ENCODE measurements at regions not wholly inside any gene's neighbourhood (a gene's known extent, or its start where the extent isn't known, plus 50 kb on each side); places are given as distances from the start of the nearest gene placed in this dataset.
"Not testable (repeated sequence)": the region's sequence is repeated elsewhere in the genome, so short reads cannot be mapped to it uniquely, and the experiment has no call there.

DNA sequence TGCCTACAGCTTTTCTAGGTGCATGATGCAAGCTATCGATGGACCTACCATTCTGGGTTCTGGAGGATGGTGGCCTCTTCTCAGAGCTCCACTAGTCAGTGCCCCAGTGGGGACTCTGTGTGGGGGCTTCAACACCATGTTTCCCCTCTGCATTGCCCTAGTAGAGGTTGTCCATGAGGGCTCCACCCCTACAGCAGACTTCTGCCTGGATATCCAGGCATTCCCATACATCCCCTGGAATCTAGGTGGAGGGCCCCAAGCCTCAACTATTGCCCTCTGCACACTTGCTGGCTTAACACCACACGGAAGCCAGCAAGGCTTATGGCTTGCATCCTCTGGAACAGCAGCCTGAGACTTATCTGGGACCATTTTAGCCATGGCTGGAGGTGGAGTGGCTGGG is 1299.9 kb upstream of the MIR17HG start:
- TF ChIP-seq, protein P1, sequence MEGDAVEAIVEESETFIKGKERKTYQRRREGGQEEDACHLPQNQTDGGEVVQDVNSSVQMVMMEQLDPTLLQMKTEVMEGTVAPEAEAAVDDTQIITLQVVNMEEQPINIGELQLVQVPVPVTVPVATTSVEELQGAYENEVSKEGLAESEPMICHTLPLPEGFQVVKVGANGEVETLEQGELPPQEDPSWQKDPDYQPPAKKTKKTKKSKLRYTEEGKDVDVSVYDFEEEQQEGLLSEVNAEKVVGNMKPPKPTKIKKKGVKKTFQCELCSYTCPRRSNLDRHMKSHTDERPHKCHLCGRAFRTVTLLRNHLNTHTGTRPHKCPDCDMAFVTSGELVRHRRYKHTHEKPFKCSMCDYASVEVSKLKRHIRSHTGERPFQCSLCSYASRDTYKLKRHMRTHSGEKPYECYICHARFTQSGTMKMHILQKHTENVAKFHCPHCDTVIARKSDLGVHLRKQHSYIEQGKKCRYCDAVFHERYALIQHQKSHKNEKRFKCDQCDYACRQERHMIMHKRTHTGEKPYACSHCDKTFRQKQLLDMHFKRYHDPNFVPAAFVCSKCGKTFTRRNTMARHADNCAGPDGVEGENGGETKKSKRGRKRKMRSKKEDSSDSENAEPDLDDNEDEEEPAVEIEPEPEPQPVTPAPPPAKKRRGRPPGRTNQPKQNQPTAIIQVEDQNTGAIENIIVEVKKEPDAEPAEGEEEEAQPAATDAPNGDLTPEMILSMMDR (IDR thresholded peaks at IDR 0.05; ENCODE audit: extremely low read depth, missing control alignments) = no peak
- DNase-seq (ENCODE audit: low spot score) = no peak

DNA sequence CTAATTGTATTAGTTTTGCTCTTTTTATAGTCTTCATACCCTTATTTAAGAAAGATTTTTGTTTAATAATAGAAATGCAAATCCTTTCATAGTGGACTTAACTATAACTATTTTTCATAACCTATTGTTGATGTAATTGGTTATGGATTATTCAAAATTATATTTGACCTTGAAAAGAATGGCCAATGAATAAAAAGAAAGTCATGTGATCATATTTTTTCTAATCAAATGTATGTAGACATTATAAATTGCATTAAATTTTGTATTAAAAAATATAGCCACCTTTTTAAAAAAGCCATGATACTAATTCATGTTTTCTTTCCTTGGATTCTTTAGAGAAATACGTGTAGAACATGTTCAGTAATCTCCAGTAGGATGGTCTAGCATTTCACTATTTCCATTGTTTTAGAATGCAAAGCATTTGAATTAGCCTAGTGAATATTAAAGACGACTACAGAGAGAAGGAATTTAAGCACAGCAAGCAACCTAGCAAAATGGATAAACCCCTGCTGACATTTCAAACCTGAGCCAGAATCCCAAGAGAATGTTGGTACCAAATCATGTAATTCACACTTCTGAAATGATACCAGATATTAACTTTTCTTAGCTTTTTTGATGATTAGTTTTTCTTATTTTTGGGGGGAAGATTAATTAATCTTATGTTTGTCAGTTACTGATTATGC is 1297.4 kb upstream of the MIR17HG start:
- no peak for DNase-seq (ENCODE audit: low spot score)
- TF ChIP-seq, protein P1 (IDR thresholded peaks at IDR 0.05; ENCODE audit: extremely low read depth, missing control alignments) = no peak

DNA sequence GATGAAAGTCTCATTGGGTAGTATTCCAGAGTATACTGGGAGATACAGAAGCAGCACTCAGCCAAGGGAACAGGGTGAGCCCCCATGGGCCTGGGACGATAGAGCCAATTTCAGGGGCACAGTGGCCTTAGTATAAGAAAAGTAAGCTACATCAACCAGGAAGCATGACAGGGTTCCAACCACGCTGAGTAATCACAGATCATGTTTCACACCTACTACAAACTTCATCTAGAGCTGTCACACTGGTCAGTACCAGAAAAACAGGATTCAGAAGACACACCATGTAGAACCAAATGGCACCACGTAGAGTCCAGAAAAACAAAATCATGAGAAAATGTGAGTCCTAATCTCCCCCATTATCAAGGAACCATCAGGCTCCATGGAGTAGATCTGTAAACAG is 1292.4 kb upstream of the MIR17HG start:
- TF ChIP-seq, protein P1 (IDR thresholded peaks at IDR 0.05; ENCODE audit: extremely low read depth, missing control alignments) = no peak
- DNase-seq (ENCODE audit: low spot score) = no peak

DNA sequence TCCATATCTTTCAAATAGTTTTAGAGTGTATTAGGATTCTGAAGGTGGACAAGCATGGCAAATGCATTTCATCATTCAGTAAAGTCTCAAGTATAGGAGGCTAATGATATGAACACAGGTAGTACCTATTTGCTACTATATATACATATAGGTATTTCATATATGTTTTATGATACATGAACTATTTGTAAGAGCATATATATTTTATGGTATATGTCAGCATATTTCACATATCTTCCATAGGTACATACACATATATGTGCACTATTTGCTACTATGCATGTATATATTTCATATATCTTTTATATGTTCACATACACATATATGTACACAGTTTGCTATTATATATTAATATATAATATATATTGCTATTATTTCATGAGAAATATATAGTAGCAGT is 1291.7 kb upstream of the MIR17HG start:
- no peak for DNase-seq (ENCODE audit: low spot score)
- TF ChIP-seq, protein P1 (IDR thresholded peaks at IDR 0.05; ENCODE audit: extremely low read depth, missing control alignments) = no peak

DNA sequence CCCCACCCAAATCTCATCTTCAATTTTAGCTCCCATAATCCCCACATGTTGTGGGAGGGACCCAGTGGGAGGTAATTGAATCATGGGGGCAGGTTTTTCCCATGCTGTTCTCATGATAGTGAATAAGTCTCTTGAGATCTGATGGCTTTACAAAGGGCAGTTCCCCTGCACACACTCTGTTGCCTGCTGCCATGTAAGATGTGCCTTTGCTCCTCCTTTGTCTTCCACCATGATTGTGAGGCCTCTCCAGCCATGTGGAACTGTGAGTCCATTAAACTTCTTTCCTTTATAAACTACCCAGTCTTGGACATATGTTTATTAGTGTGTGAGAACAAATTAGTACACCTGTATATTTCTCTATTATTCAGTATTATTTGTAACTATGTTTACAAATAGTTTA is 1283.3 kb upstream of the MIR17HG start:
- not testable (repeated sequence) for DNase-seq (ENCODE audit: low spot score)

DNA sequence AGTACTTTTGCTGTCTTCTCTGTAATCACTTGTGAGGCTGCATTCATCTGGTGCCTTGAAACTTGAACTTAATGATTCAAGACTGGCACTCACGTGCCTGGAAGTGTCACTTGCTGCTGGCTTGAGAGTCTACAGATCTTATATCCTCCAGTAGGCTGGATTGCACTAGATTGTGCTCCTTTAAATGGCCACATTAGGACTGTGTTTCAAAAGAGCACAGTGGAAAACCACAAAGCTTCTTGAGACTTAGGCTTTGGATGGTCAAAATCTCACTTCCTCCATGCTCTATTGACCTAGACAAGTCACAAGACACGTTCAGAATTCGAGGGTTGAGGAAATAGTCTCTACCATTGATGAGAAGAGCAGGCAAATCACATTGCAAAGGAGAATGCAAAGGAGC is 1278.8 kb upstream of the MIR17HG start:
- no peak for DNase-seq (ENCODE audit: low spot score)
- TF ChIP-seq, protein P1 (IDR thresholded peaks at IDR 0.05; ENCODE audit: extremely low read depth, missing control alignments) = no peak

DNA sequence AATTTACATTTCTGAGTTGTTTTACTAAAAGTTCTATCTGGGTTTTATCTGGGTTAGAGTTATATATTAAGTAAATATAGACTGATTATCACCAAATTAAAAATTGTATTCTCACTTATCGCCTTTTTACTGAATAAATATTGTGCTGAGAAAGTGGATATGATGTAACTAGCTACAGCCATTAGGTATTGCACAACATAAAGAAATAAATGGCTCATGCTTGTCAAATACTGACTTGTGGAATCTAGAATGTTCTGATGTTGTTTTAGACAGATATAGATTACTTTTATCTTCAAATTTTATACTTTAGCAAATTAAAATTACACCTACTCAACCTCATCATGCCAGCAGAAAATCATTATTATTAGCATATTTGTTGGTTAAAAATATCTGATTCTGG is 1277.1 kb upstream of the MIR17HG start:
- no peak for DNase-seq (ENCODE audit: low spot score)
- TF ChIP-seq, protein P1 (IDR thresholded peaks at IDR 0.05; ENCODE audit: extremely low read depth, missing control alignments) = no peak

DNA sequence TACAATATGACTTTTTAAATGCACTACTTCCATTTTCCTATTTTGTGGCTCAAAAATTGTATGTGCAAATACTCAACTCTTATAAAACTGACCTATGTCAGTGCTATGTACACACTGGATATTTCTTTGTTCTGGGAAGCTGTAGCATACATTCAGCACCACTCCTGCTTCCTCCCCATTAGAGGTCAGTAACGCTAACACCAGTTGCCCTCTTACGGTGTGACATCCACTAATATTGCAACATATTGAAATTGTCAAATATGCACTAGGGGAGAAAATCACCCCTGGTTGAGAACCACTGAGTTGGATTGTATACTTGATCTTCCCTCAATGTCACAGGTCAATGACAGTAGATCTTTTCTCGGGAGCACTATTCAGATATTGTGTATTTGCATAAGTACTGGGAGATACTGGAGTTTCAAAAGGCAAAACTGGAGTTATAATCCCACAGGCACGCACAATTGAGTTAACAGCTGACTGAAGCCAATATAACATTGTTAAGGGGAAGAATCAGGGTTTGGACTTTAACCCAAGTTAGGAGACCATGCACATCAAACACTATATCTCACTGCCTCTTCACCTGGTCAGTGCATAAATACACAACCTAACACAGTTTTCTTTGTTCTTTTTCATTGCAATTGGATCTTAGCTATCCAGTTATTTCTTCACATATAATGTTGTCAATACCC is 1276.5 kb upstream of the MIR17HG start:
- no peak for DNase-seq (ENCODE audit: low spot score)
- TF ChIP-seq, protein P1 (IDR thresholded peaks at IDR 0.05; ENCODE audit: extremely low read depth, missing control alignments) = no peak
